ENCODE measurements at regions not wholly inside any gene's neighbourhood (a gene's known extent, or its start where the extent isn't known, plus 50 kb on each side); places are given as distances from the start of the nearest gene placed in this dataset.

DNA sequence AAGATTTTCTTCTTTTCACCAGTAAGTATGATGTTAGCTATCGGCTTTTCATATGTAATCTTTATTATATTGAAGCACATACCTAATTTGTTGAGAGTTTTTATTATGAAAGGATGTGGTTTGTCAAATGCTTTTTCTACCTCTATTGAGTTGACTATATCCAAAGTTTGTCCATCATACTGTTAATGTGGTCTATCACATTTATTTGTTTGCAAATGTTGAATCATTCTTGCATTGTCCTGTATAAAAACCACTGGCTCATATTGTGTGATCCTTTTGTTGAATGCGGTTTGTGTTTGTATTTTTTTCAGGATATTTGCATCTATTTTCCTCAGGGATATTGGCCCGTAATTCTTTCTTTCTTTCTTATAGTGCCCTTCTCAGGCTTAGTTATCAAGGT lies 675.5 kb downstream of the NUP35 start:
- Histone ChIP-seq H3K9me1 (replicated peaks; ENCODE audit: control insufficient read depth, extremely low read depth, insufficient read depth, low read length) (no peaks in the 10 kb centered on the region), H3K9me3 (replicated peaks; ENCODE audit: control insufficient read depth, insufficient read depth, low read length) (peaks cover 5% of the 10 kb centered on the region), H3K4me3 (replicated peaks in 1 of 3; ENCODE audit: insufficient read depth in 1 of 3, low read depth in 1 of 3, low read length in 3 of 3) (no peak overlapping the region), H2AFZ (ENCODE audit: low read depth, low read length) (no peak overlapping the region), H3K4me2 (ENCODE audit: insufficient read depth, low read length) (no peak overlapping the region), H3K36me3 (ENCODE audit: control insufficient read depth in 2 of 2, extremely low read depth in 1 of 2, insufficient read depth in 2 of 2, low read length in 2 of 2) (no peaks in the 10 kb centered on the region), H3K79me2 (ENCODE audit: control insufficient read depth, insufficient read depth, low read length) (no peaks in the 10 kb centered on the region), H3K27me3 (ENCODE audit: control insufficient read depth in 2 of 2, insufficient read depth in 2 of 2, low read length in 2 of 2) (no peaks in the 10 kb centered on the region), H3K27ac (ENCODE audit: insufficient read depth, low read depth, low read length) (no peak overlapping the region), H4K20me1 (replicated peaks; ENCODE audit: control insufficient read depth, extremely low read depth, insufficient read depth, low read length) (no peaks in the 10 kb centered on the region), H3K4me1 (ENCODE audit: control insufficient read depth, extremely low read depth, insufficient read depth, low read length) (no peaks in the 10 kb centered on the region), H3K9ac (replicated peaks; ENCODE audit: extremely low read depth, insufficient read depth, low read length) (no peak overlapping the region)
- no peak for DNase-seq (ENCODE audit: low read depth, low spot score)
- no peak for FAIRE-seq
- TF ChIP-seq MYC (IDR thresholded peaks at IDR 0.05; ENCODE audit: low read depth, low read length): no peak
- TF ChIP-seq GATA2 (IDR thresholded peaks at IDR 0.05; ENCODE audit: insufficient read depth, insufficient read length, low read depth, low read length): no peak
- TF ChIP-seq, protein P1, sequence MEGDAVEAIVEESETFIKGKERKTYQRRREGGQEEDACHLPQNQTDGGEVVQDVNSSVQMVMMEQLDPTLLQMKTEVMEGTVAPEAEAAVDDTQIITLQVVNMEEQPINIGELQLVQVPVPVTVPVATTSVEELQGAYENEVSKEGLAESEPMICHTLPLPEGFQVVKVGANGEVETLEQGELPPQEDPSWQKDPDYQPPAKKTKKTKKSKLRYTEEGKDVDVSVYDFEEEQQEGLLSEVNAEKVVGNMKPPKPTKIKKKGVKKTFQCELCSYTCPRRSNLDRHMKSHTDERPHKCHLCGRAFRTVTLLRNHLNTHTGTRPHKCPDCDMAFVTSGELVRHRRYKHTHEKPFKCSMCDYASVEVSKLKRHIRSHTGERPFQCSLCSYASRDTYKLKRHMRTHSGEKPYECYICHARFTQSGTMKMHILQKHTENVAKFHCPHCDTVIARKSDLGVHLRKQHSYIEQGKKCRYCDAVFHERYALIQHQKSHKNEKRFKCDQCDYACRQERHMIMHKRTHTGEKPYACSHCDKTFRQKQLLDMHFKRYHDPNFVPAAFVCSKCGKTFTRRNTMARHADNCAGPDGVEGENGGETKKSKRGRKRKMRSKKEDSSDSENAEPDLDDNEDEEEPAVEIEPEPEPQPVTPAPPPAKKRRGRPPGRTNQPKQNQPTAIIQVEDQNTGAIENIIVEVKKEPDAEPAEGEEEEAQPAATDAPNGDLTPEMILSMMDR (IDR thresholded peaks at IDR 0.05; ENCODE audit: extremely low read depth in 1 of 2, insufficient read depth in 1 of 2, low read depth in 1 of 2, low read length in 2 of 2): no peak
- TF ChIP-seq POLR2A (IDR thresholded peaks at IDR 0.05; ENCODE audit: low read depth, low read length): no peak
- no peak for TF ChIP-seq FOS (IDR thresholded peaks at IDR 0.05; ENCODE audit: borderline replicate concordance, insufficient read depth, low read length)
- TF ChIP-seq, protein P2, sequence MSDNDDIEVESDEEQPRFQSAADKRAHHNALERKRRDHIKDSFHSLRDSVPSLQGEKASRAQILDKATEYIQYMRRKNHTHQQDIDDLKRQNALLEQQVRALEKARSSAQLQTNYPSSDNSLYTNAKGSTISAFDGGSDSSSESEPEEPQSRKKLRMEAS (IDR thresholded peaks at IDR 0.05; ENCODE audit: insufficient read depth, insufficient read length): no peak
- TF ChIP-seq JUN (IDR thresholded peaks at IDR 0.05; ENCODE audit: borderline replicate concordance, insufficient read depth, insufficient read length, low read depth): no peak
- no peak for TF ChIP-seq EZH2 (IDR thresholded peaks at IDR 0.05; ENCODE audit: borderline replicate concordance, low read depth, low read length, severe bottlenecking)
- no peak for TF ChIP-seq POLR2AphosphoS5 (IDR thresholded peaks at IDR 0.05; ENCODE audit: insufficient read depth, low read depth, low read length)
- POLR2A ChIA-PET: no interaction called here
- CTCF ChIA-PET: no interaction called here
- intact Hi-C loops (cut with micrococcal nuclease) (no loop called here), dilution Hi-C loops (cut with MboI; ENCODE audit: extremely low pct_ligation_motif_present, low sequenced_read_pairs) (no loop called here)
- no TSS peak for BruUV-seq (replicated peaks)

All from endothelial cell of umbilical vein (primary cell).